HL-60 (cell line): ENCODE measurements at regions not wholly inside any gene's neighbourhood (a gene's known extent, or its start where the extent isn't known, plus 50 kb on each side); places are given as distances from the start of the nearest gene placed in this dataset.

Experiments
- CTCF ChIP-seq: IDR thresholded peaks from one replicate; pipeline ENCODE4 v1.5.1; 2011; ENCODE audit warnings: low read length, control low read depth, inconsistent platforms; ENCODE audit not compliant: insufficient read depth
- POLR2AphosphoS5 ChIP-seq: IDR thresholded peaks from 2 replicates; pipeline ENCODE4 v1.6.1; 2012; ENCODE audit warnings: low read depth
- REST ChIP-seq: IDR thresholded peaks from 2 replicates; pipeline ENCODE4 v1.6.1; 2012; ENCODE audit warnings: low read depth; ENCODE audit not compliant: insufficient replicate concordance

- no peak for TF ChIP-seq REST
- no peak for TF ChIP-seq CTCF
- TF ChIP-seq POLR2AphosphoS5: no peak
Measured at GRCh38 chr1:188668083-188668482, 1809.6 kb downstream of the BRINP3 start.
